MM.1S (cell line): ENCODE measurements at regions not wholly inside any gene's neighbourhood (a gene's known extent, or its start where the extent isn't known, plus 50 kb on each side); places are given as distances from the start of the nearest gene placed in this dataset.

Source experiments
- EZH2 ChIP-seq: fragments of 300-600 bp; sonication (generic); optimal IDR thresholded peaks from 2 replicates; pipeline ENCODE3; 2017; ENCODE audit warnings: low read depth, mild to moderate bottlenecking, antibody characterized with exemption, low read length, mixed read lengths
- EZH2phosphoT487 ChIP-seq: fragments of 300-600 bp; sonication (generic); IDR thresholded peaks from 2 replicates; pipeline ENCODE4 v1.6.1; 2018; ENCODE audit warnings: antibody characterized with exemption, low read length
- TF ChIP-seq, protein P1 (sequence below): fragments of 300-600 bp; sonication (generic); IDR thresholded peaks from 2 replicates; pipeline ENCODE4 v1.5.1; 2016; ENCODE audit warnings: antibody characterized with exemption, low read length, mixed read lengths

DNA sequence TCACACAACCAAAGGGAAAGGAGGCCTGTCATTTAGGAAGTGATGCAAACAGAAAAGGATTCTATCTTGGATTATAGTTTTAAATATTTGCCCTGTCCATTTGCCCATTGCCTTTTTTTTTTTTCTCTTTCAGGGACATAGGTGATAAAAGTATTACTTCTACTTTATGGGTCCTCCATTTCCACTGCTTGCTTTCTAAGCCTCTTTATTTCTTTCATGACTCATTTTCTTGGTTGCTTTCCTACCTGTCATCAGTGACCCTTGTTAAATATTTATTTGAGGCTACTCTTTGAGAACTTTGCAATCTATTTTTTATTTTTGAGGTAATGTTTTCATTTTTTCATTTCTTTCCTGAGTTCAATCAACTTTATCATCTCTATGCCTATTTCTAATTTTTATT lies 522.9 kb upstream of the ARRDC3 start:
- TF ChIP-seq, protein P1, sequence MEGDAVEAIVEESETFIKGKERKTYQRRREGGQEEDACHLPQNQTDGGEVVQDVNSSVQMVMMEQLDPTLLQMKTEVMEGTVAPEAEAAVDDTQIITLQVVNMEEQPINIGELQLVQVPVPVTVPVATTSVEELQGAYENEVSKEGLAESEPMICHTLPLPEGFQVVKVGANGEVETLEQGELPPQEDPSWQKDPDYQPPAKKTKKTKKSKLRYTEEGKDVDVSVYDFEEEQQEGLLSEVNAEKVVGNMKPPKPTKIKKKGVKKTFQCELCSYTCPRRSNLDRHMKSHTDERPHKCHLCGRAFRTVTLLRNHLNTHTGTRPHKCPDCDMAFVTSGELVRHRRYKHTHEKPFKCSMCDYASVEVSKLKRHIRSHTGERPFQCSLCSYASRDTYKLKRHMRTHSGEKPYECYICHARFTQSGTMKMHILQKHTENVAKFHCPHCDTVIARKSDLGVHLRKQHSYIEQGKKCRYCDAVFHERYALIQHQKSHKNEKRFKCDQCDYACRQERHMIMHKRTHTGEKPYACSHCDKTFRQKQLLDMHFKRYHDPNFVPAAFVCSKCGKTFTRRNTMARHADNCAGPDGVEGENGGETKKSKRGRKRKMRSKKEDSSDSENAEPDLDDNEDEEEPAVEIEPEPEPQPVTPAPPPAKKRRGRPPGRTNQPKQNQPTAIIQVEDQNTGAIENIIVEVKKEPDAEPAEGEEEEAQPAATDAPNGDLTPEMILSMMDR, result no peak
- TF ChIP-seq EZH2, result no peak
- no peak for TF ChIP-seq EZH2phosphoT487
